B cell (primary cell): ENCODE measurements at regions not wholly inside any gene's neighbourhood (a gene's known extent, or its start where the extent isn't known, plus 50 kb on each side); places are given as distances from the start of the nearest gene placed in this dataset.

Experiments used
- ATAC-seq: fragments of 200-7000 bp; cut with Tn5 transposase; one replicate; pipeline ENCODE4 v1.10.0; 2021; ENCODE audit warnings: low read depth, mild to moderate bottlenecking, moderate number of reproducible peaks, moderate library complexity
- CTCF ChIA-PET: fragments of 350-600 bp; sonication (Branson Sonifier 250); formaldehyde crosslinking; loops from one replicate; lab custom pipeline; 2021; ENCODE audit warnings: antibody characterized with exemption, inconsistent platforms; lab: Charles Lee
- POLR2A ChIA-PET: fragments of 350-600 bp; sonication (Branson Sonifier 250); formaldehyde crosslinking; loops from one replicate; lab custom pipeline; 2021; ENCODE audit warnings: antibody characterized with exemption; lab: Charles Lee
- DNase-seq: peaks from one replicate; pipeline ENCODE4 v3.0.0; 2013
- H2AFZ ChIP-seq: 2 replicates; pipeline ENCODE4 v1.6.1; 2012; ENCODE audit warnings: mild to moderate bottlenecking, low read depth, low read length; ENCODE audit not compliant: insufficient read depth, poor library complexity, severe bottlenecking
- H3K27ac ChIP-seq, 2 donors: 1 replicate in 1 of 2; 2 replicates in 1 of 2; pipeline ENCODE4 v1.5.1; 2012 to 2013; ENCODE audit warnings: low read length in 2 of 2, mild to moderate bottlenecking in 2 of 2, moderate library complexity in 1 of 2
- H3K27me3 ChIP-seq, 4 experiments: fragments of 200-600 bp in 1 of 4; sonication (generic) in 1 of 4; replicated peaks in 1 of 4; 1 replicate in 2 of 4; 2 replicates in 2 of 4; pipeline versions ENCODE4 v1.6.1 to v1.7.0; 2013 to 2016; ENCODE audit warnings: low read length in 3 of 4, mild to moderate bottlenecking in 2 of 4, mixed read lengths in 1 of 4, moderate library complexity in 1 of 4; ENCODE audit not compliant: insufficient read depth in 4 of 4, control insufficient read depth in 3 of 4; ENCODE audit errors: control extremely low read depth in 1 of 4
- H3K36me3 ChIP-seq, 2 experiments: replicated peaks in 1 of 2; 1 replicate in 1 of 2; 2 replicates in 1 of 2; pipeline versions ENCODE4 v1.6.1 to v1.7.1; 2013; ENCODE audit warnings: low read length in 1 of 2; ENCODE audit not compliant: insufficient read depth in 2 of 2, control insufficient read depth in 1 of 2; ENCODE audit errors: control extremely low read depth in 1 of 2, extremely low read depth in 1 of 2
- H3K4me1 ChIP-seq, 2 donors: fragments of 200-600 bp in 1 of 2; sonication (generic) in 1 of 2; 1 replicate in 1 of 2; 2 replicates in 1 of 2; pipeline versions ENCODE4 v1.5.1 to v1.6.1; 2013 to 2017; ENCODE audit warnings: low read length in 2 of 2; ENCODE audit not compliant: control insufficient read depth in 2 of 2, insufficient read depth in 2 of 2
- H3K4me2 ChIP-seq: replicated peaks from 2 replicates; pipeline ENCODE3; 2012; ENCODE audit warnings: mild to moderate bottlenecking, low read depth, low read length; ENCODE audit not compliant: poor library complexity, severe bottlenecking
- H3K4me3 ChIP-seq, 5 experiments: fragments of 200-600 bp in 1 of 5; sonication (generic) in 1 of 5; 1 replicate in 3 of 5; 2 replicates in 2 of 5; pipeline versions ENCODE4 v1.5.1 to v1.7.0; 2011 to 2016; ENCODE audit warnings: low read length in 4 of 5, mild to moderate bottlenecking in 4 of 5, low read depth in 2 of 5, control low read depth in 1 of 5, moderate library complexity in 1 of 5; ENCODE audit not compliant: insufficient read depth in 1 of 5; ENCODE audit errors: control extremely low read depth in 1 of 5, extremely low read depth in 1 of 5
- H3K79me2 ChIP-seq: fragments of 200-600 bp; sonication (generic); one replicate; pipeline ENCODE4 v1.6.0; 2016; ENCODE audit warnings: low read length; ENCODE audit not compliant: control insufficient read depth, insufficient read depth
- H3K9ac ChIP-seq: fragments of 200-600 bp; sonication (generic); 2 replicates; pipeline ENCODE4 v1.6.1; 2017; ENCODE audit warnings: mild to moderate bottlenecking, low read length, moderate library complexity
- H3K9me3 ChIP-seq, 3 donors: one replicate each; pipeline versions ENCODE4 v1.6.1 to v1.7.1; 2013; ENCODE audit warnings: low read length in 2 of 3; ENCODE audit not compliant: control insufficient read depth in 2 of 3, insufficient read depth in 1 of 3; ENCODE audit errors: control extremely low read depth in 1 of 3
- H4K20me1 ChIP-seq: 2 replicates; pipeline ENCODE4 v1.6.0; 2012; ENCODE audit warnings: mild to moderate bottlenecking, low read length; ENCODE audit not compliant: insufficient read depth, control insufficient read depth, poor library complexity, severe bottlenecking
- H3K27ac Mint-ChIP-seq: one replicate; pipeline ENCODE4 v1.8.0; 2021; ENCODE audit warnings: mixed read lengths
- H3K27me3 Mint-ChIP-seq: one replicate; pipeline ENCODE4 v1.8.0; 2021; ENCODE audit warnings: mixed read lengths
- H3K4me1 Mint-ChIP-seq: one replicate; pipeline ENCODE4 v1.8.0; 2021; ENCODE audit warnings: mixed read lengths
- H3K4me3 Mint-ChIP-seq: one replicate; pipeline ENCODE4 v1.8.0; 2021; ENCODE audit warnings: mixed read lengths
- H3K9me3 Mint-ChIP-seq: one replicate; pipeline ENCODE4 v1.8.0; 2022; ENCODE audit warnings: mixed read lengths; ENCODE audit not compliant: insufficient read depth
- CTCF ChIP-seq: fragments of 200-600 bp; IDR thresholded peaks from one replicate; pipeline ENCODE4 v1.8.0; 2022; ENCODE audit warnings: antibody characterized with exemption, mild to moderate bottlenecking
- EZH2 ChIP-seq: IDR thresholded peaks from 2 replicates; pipeline ENCODE4 v1.6.1; 2012; ENCODE audit warnings: borderline replicate concordance, low read depth, mild to moderate bottlenecking, moderate library complexity, low read length; ENCODE audit not compliant: insufficient read depth, poor library complexity, severe bottlenecking
- WGBS: methylation state at CpG from one replicate; pipeline ENCODE4 v1.1.5; 2013; ENCODE audit warnings: missing lambda C conversion rate; ENCODE audit not compliant: insufficient coverage; 5-methylcytosine and 5-hydroxymethylcytosine counted together
- intact Hi-C: fragments of 100-400 bp; cut with micrococcal nuclease; formaldehyde crosslinking; loops from one replicate; pipeline ENCODE4 v1.10.0; 2022

GRCh38 chr5:158099571-158100105 lies 240.7 kb upstream of the CLINT1 start:
- ChIA-PET CTCF (no interaction called here), POLR2A (no interaction called here)
- DNase-seq (no peak), ATAC-seq (no peak)
- no peak overlapping the region for H3K9ac ChIP-seq
- no peak for TF ChIP-seq CTCF
- no peak for TF ChIP-seq EZH2
- H3K36me3 ChIP-seq: no peaks in the 10 kb centered on the region
- WGBS: 86% methylated on average over 3 of the region's 12 CpGs
- no peak overlapping the region for H3K27ac ChIP-seq
- H3K4me1 ChIP-seq: no peaks in the 10 kb centered on the region
- no peak overlapping the region for H3K4me2 ChIP-seq
- peaks cover 2% of the 10 kb centered on the region for H3K4me1 Mint-ChIP-seq
- H3K9me3 Mint-ChIP-seq: no peaks in the 10 kb centered on the region
- H3K27ac Mint-ChIP-seq: no peak overlapping the region
- no peaks in the 10 kb centered on the region for H3K27me3 ChIP-seq
- H3K27me3 Mint-ChIP-seq: peaks cover 4% of the 10 kb centered on the region
- no peak overlapping the region for H3K4me3 Mint-ChIP-seq
- H3K4me3 ChIP-seq: no peak overlapping the region
- peaks cover 1 to 6% (median 2%) of the 10 kb centered on the region in 3 donors for H3K9me3 ChIP-seq
- no peaks in the 10 kb centered on the region for H4K20me1 ChIP-seq
- H3K79me2 ChIP-seq: no peaks in the 10 kb centered on the region
- no peak overlapping the region for H2AFZ ChIP-seq
- intact Hi-C loops: no loop called here

GRCh38 chr5:158096835-158097234 lies 237.9 kb upstream of the CLINT1 start:
- H3K9me3 Mint-ChIP-seq: no peaks in the 10 kb centered on the region
- no peak overlapping the region for H3K9ac ChIP-seq
- H4K20me1 ChIP-seq: no peaks in the 10 kb centered on the region
- H3K27me3 Mint-ChIP-seq: peaks cover 13% of the 10 kb centered on the region
- ChIA-PET CTCF (interaction anchor here (1.2 to 3.3 kb wide), 4 partner anchors 11 to 26 kb away, joined by 3 to 13 read pairs (median 4); no protein-coding TSS in a partner anchor), POLR2A (no interaction called here)
- H3K9me3 ChIP-seq: peaks cover 1 to 6% (median 2%) of the 10 kb centered on the region in 3 donors
- H3K4me3 ChIP-seq: no peak overlapping the region
- H3K4me3 Mint-ChIP-seq: no peak overlapping the region
- no peak overlapping the region for H2AFZ ChIP-seq
- no peaks in the 10 kb centered on the region for H3K4me1 ChIP-seq
- H3K36me3 ChIP-seq: no peaks in the 10 kb centered on the region
- no peaks in the 10 kb centered on the region for H3K27me3 ChIP-seq
- H3K4me2 ChIP-seq: no peak overlapping the region
- ATAC-seq (no peak), DNase-seq (no peak)
- no peak overlapping the region for H3K27ac ChIP-seq
- H3K4me1 Mint-ChIP-seq: peaks cover 2% of the 10 kb centered on the region
- intact Hi-C loops: no loop called here
- no CpG with 5 or more reads among the region's 1 CpG for WGBS
- no peaks in the 10 kb centered on the region for H3K79me2 ChIP-seq
- TF ChIP-seq EZH2: no peak
- no peak overlapping the region for H3K27ac Mint-ChIP-seq
